GM18498 (cell line): ENCODE measurements at regions not wholly inside any gene's neighbourhood (a gene's known extent, or its start where the extent isn't known, plus 50 kb on each side); places are given as distances from the start of the nearest gene placed in this dataset.
"Not testable (repeated sequence)": the region's sequence is repeated elsewhere in the genome, so short reads cannot be mapped to it uniquely, and the experiment has no call there.

ENCODE experiments used
- ATAC-seq: cut with Tn5 transposase; IDR thresholded peaks from one replicate; pipeline ENCODE4 v1.9.1; 2021; ENCODE audit warnings: mild to moderate bottlenecking, moderate library complexity; ENCODE audit not compliant: unreplicated experiment

- no peak for ATAC-seq
Observed at GRCh38 chr9:12204512-12204911, 488.7 kb upstream of the TYRP1 start.

GRCh38 chr9:12212860-12213259 lies 480.3 kb upstream of the TYRP1 start:
- ATAC-seq, result no peak

- no peak for ATAC-seq
Observed at GRCh38 chr9:12221470-12221869, 471.7 kb upstream of the TYRP1 start.

- no peak for ATAC-seq
Observed at GRCh38 chr9:12224449-12224848, 468.7 kb upstream of the TYRP1 start.

GRCh38 chr9:12230708-12231107 lies 462.5 kb upstream of the TYRP1 start:
- peak; percentile 55 for ATAC-seq

- no peak for ATAC-seq
Observed at GRCh38 chr9:12231832-12232231, 461.4 kb upstream of the TYRP1 start.

- ATAC-seq, result no peak
Observed at GRCh38 chr9:12232836-12233235, 460.3 kb upstream of the TYRP1 start.

GRCh38 chr9:12253941-12254340 lies 439.2 kb upstream of the TYRP1 start:
- no peak for ATAC-seq

GRCh38 chr9:12266758-12267157 lies 426.4 kb upstream of the TYRP1 start:
- ATAC-seq, result no peak

GRCh38 chr9:12271421-12271891 lies 421.7 kb upstream of the TYRP1 start:
- ATAC-seq, result no peak

- no peak for ATAC-seq
Observed at GRCh38 chr9:12272471-12273120, 420.6 kb upstream of the TYRP1 start.

GRCh38 chr9:12274577-12274976 lies 418.6 kb upstream of the TYRP1 start:
- no peak for ATAC-seq

GRCh38 chr9:12276505-12276904 lies 416.7 kb upstream of the TYRP1 start:
- ATAC-seq, result no peak

GRCh38 chr9:12289711-12290110 lies 403.5 kb upstream of the TYRP1 start:
- ATAC-seq, result no peak

GRCh38 chr9:12290166-12290869 lies 402.9 kb upstream of the TYRP1 start:
- no peak for ATAC-seq

GRCh38 chr9:12305211-12305610 lies 388.0 kb upstream of the TYRP1 start:
- no peak for ATAC-seq

GRCh38 chr9:12314589-12314988 lies 378.6 kb upstream of the TYRP1 start:
- ATAC-seq, result no peak

GRCh38 chr9:12318732-12319685 lies 374.2 kb upstream of the TYRP1 start:
- ATAC-seq, result no peak

GRCh38 chr9:12329623-12329985 lies 363.6 kb upstream of the TYRP1 start:
- no peak for ATAC-seq

GRCh38 chr9:12333966-12334365 lies 359.2 kb upstream of the TYRP1 start:
- ATAC-seq, result not testable (repeated sequence)

- ATAC-seq, result no peak
Observed at GRCh38 chr9:12350775-12351174, 342.4 kb upstream of the TYRP1 start.
